Brain microvascular endothelial cell (primary cell): ENCODE measurements at regions not wholly inside any gene's neighbourhood (a gene's known extent, or its start where the extent isn't known, plus 50 kb on each side); places are given as distances from the start of the nearest gene placed in this dataset.

Experiments used
- DNase-seq: peaks from one replicate; pipeline ENCODE4 v3.0.0-alpha.2; 2020
- H3K27ac ChIP-seq: fragments of 250-450 bp; sonication (Bioruptor Pico); 2 replicates; pipeline ENCODE4 v1.5.1; 2020; ENCODE audit warnings: mild to moderate bottlenecking, moderate library complexity
- H3K27me3 ChIP-seq: fragments of 250-450 bp; sonication (Bioruptor Pico); replicated peaks from 2 replicates; pipeline ENCODE4 v1.5.1; 2020; ENCODE audit warnings: mild to moderate bottlenecking
- H3K36me3 ChIP-seq: fragments of 250-450 bp; sonication (Bioruptor Pico); replicated peaks from 2 replicates; pipeline ENCODE4 v1.5.1; 2020; ENCODE audit warnings: mild to moderate bottlenecking
- H3K4me3 ChIP-seq: 2 replicates; pipeline ENCODE4 v1.5.1; 2011; ENCODE audit warnings: low read depth, mild to moderate bottlenecking, control low read depth, low read length, moderate library complexity
- CTCF ChIP-seq: IDR thresholded peaks from 2 replicates; pipeline ENCODE4 v1.5.1; 2011; ENCODE audit warnings: low read depth, mild to moderate bottlenecking, moderate library complexity, low read length, control low read depth, inconsistent platforms; ENCODE audit errors: missing control alignments
- in situ Hi-C: cut with HindIII; loops from 2 replicates; pipeline ENCODE4 v1.10.0; 2017; ENCODE audit warnings: low sequenced_read_pairs, low pct_ligation_motif_present

DNA sequence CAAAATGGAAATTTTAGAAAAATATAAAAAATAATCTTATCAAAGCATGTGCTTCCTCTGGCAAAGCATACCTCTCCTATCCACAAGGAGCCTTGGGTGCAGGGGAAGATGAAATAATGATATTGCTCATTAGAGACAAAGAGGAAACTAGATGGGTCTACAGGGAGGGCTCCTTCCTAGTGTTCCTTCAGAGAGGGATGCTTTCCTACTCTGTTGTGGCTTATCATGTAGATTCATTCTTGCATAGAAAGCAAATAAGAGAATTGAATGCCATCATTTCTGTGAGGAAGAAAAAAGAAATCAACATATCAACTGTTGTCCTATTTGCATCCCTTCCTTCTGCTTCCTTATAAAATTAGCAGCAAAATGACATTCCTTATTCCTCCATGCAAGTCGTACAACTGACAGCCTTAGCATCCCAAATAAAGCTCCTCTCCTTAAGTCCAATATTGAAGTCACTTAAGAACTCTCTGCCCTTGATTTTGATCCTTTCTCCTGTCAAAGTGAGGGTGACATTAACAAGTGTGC, 543.9 kb upstream of the PLXNA2 start:
- no peak for DNase-seq
- no peaks in the 10 kb centered on the region for H3K36me3 ChIP-seq
- TF ChIP-seq CTCF, result no peak
- no peak overlapping the region for H3K4me3 ChIP-seq
- H3K27me3 ChIP-seq, result no peaks in the 10 kb centered on the region
- H3K27ac ChIP-seq, result no peak overlapping the region
- in situ Hi-C loops, result no loop called here

GRCh38 chr1:208791456-208791855, 547.3 kb upstream of the PLXNA2 start:
- H3K36me3 ChIP-seq, result no peaks in the 10 kb centered on the region
- H3K27ac ChIP-seq, result no peak overlapping the region
- H3K27me3 ChIP-seq, result no peaks in the 10 kb centered on the region
- no peak for DNase-seq
- H3K4me3 ChIP-seq, result no peak overlapping the region
- in situ Hi-C loops, result no loop called here
- no peak for TF ChIP-seq CTCF

DNA sequence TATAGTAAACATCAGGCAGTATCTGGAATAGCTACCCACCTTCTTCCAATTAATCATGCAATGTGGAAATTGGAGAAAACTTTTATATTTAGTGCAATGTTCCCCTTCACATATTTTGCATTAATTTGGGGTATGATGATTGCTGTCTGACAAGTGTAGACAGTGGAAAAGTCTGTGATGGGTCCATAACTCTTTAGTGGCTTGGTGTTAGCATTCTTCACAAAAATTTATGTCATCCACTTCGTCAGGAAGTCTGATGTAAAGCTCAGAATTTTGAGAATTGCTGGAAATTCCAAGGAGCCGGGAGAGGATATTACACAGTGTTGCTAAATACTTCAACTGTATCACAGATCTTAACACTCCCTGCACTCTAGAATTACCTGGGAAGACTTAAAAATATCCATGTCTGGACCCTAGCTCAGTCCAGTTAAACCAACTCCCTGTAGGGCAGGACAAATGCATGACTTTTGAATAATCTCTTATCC, 549.7 kb upstream of the PLXNA2 start:
- in situ Hi-C loops, result no loop called here
- no peak overlapping the region for H3K27ac ChIP-seq
- H3K4me3 ChIP-seq, result no peak overlapping the region
- no peaks in the 10 kb centered on the region for H3K36me3 ChIP-seq
- no peak for TF ChIP-seq CTCF
- DNase-seq, result no peak
- H3K27me3 ChIP-seq, result no peaks in the 10 kb centered on the region

DNA sequence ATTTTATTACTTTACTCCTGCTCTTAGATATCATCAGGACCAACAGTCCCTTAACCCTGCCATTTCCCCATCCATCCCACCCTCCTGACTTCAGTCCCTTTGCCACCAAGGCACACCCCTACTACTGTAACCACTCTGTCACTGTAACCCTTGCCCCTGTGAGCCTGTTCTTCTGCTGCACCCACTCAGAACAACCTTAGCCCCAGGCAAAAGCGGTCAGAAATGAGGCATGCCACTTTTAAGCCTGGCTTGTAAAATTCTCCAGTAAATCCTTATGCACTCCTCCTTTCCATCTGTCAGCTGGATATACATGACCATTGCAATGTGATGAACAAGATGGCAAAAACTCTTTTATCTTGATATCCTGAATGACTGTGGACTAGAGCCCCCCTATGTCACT, 555.0 kb upstream of the PLXNA2 start:
- in situ Hi-C loops, result no loop called here
- H3K27me3 ChIP-seq, result no peaks in the 10 kb centered on the region
- H3K36me3 ChIP-seq, result no peaks in the 10 kb centered on the region
- H3K4me3 ChIP-seq, result no peak overlapping the region
- no peak for DNase-seq
- no peak overlapping the region for H3K27ac ChIP-seq
- TF ChIP-seq CTCF, result no peak

DNA sequence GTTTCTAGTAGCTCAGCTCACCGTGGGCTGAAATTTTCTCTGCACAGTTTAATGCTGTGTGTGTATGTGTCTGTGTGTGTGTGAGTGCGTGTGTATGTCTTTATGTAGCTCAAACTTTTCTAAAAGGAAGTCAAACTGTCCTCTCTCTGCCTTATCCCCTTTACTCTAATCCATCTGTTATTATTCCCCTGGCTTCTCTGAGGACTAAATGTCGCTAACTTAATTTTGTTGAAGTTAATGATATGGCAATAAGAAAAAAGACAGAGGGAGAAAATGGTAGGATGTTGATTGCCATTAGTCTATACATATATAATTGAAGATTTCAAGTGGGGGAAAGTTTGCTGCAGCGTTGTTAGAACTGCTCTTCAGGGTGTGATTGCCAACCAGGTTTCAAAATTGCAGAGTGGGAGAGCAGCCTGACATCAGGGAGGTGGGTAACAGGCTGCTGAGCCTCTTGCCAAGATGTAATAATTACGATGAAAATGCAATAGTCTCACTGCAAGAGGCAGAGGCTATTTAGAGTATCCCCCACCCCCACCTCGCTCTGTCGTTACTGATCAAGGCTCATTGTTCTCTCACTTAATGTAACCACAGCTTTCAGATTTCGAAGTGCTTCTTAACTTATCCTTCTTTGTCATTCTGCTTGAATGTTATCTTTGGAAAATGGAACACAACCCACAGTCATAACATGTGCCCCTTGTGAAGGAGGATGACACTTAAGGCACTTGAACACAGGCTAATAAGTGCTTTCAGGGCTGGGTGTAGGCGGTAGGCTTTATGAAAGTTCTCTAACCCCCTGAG, 559.0 kb upstream of the PLXNA2 start:
- TF ChIP-seq CTCF, result no peak

More for the DNA sequence above, 559.0 kb upstream of the PLXNA2 start:
- Histone ChIP-seq H3K27me3 (no peaks in the 10 kb centered on the region), H3K36me3 (no peaks in the 10 kb centered on the region), H3K27ac (no peak overlapping the region), H3K4me3 (no peak overlapping the region)
- DNase-seq, result no peak
- in situ Hi-C loops, result no loop called here
